SK-N-SH (cell line): ENCODE measurements at regions not wholly inside any gene's neighbourhood (a gene's known extent, or its start where the extent isn't known, plus 50 kb on each side); places are given as distances from the start of the nearest gene placed in this dataset.

ENCODE experiments used
- CTCF ChIA-PET: fragments of 300-600, 350-600 bp; formaldehyde crosslinking; extraction: SDS; loops from one replicate; lab custom pipeline; 2021; lab: Yijun Ruan, JAX
- POLR2A ChIA-PET: fragments of 350-600 bp; sonication (Branson Sonifier 250); formaldehyde crosslinking; extraction: SDS; loops from one replicate; lab custom pipeline; 2020; ENCODE audit warnings: antibody characterized with exemption, inconsistent platforms; lab: Yijun Ruan, JAX
- DNase-seq: peaks from one replicate; pipeline ENCODE4 v3.0.0; 2012
- H2AFZ ChIP-seq: fragments of 200-600 bp; sonication (generic); 2 replicates; pipeline ENCODE4 v1.8.1; 2016; ENCODE audit warnings: antibody characterized with exemption, mild to moderate bottlenecking, low read depth
- H3F3A ChIP-seq: fragments of 200-600 bp; sonication (generic); replicated peaks from 2 replicates; pipeline ENCODE3; 2016; ENCODE audit warnings: antibody characterized with exemption, mild to moderate bottlenecking; ENCODE audit not compliant: insufficient read depth
- H3K27ac ChIP-seq, 2 experiments: fragments of 200-500 bp in 1 of 2; fragments of 200-600 bp in 1 of 2; sonication (Bioruptor generic) in 1 of 2; sonication (generic), shearing (Covaris generic) in 1 of 2; 2 replicates each; pipeline versions ENCODE4 v1.5.1 to v1.6.1; 2014 to 2016; ENCODE audit warnings: low read depth in 2 of 2, inconsistent platforms in 1 of 2, low read length in 1 of 2, mild to moderate bottlenecking in 1 of 2, mixed read lengths in 1 of 2
- H3K27me3 ChIP-seq: fragments of 200-600 bp; sonication (generic), shearing (Covaris generic); 2 replicates; pipeline ENCODE4 v1.6.1; 2016; ENCODE audit warnings: mixed run types; ENCODE audit not compliant: insufficient read depth
- H3K36me3 ChIP-seq, 2 experiments: fragments of 200-500 bp in 1 of 2; fragments of 200-600 bp in 1 of 2; sonication (Bioruptor generic) in 1 of 2; sonication (generic) in 1 of 2; replicated peaks in 1 of 2; 2 replicates each; pipeline versions ENCODE3 to v1.5.1; 2014 to 2016; ENCODE audit warnings: low read length in 1 of 2, mild to moderate bottlenecking in 1 of 2; ENCODE audit not compliant: insufficient read depth in 2 of 2, control insufficient read depth in 1 of 2
- H3K4me1 ChIP-seq, 2 experiments: fragments of 200-500 bp in 1 of 2; fragments of 200-600 bp in 1 of 2; sonication (Bioruptor generic) in 1 of 2; sonication (generic), shearing (Covaris generic) in 1 of 2; 2 replicates each; pipeline versions ENCODE4 v1.5.1 to v1.6.1; 2014 to 2016; ENCODE audit warnings: low read depth in 1 of 2, low read length in 1 of 2, mixed run types in 1 of 2; ENCODE audit not compliant: insufficient read depth in 2 of 2, control insufficient read depth in 1 of 2
- H3K4me2 ChIP-seq: fragments of 200-600 bp; sonication (generic), shearing (Covaris generic); 2 replicates; pipeline ENCODE4 v1.6.1; 2017; ENCODE audit warnings: mixed run types
- H3K4me3 ChIP-seq, 2 experiments: fragments of 200-500 bp in 1 of 2; fragments of 200-600 bp in 1 of 2; sonication (Bioruptor generic) in 1 of 2; sonication (generic), shearing (Covaris generic) in 1 of 2; 2 replicates each; pipeline versions ENCODE4 v1.5.1 to v1.8.1; 2014 to 2016; ENCODE audit warnings: low read depth in 2 of 2, inconsistent platforms in 1 of 2, low read length in 1 of 2, mild to moderate bottlenecking in 1 of 2, mixed read lengths in 1 of 2, moderate library complexity in 1 of 2
- H3K79me2 ChIP-seq: fragments of 200-600 bp; sonication (generic); 2 replicates; pipeline ENCODE4 v1.8.1; 2017; ENCODE audit warnings: mild to moderate bottlenecking; ENCODE audit not compliant: insufficient read depth
- H3K9ac ChIP-seq: fragments of 200-600 bp; sonication (generic); 2 replicates; pipeline ENCODE4 v1.6.1; 2017; ENCODE audit warnings: mixed run types
- H3K9me2 ChIP-seq: fragments of 200-600 bp; sonication (generic); 2 replicates; pipeline ENCODE4 v1.6.1; 2017; ENCODE audit warnings: mixed run types
- H3K9me3 ChIP-seq: fragments of 200-600 bp; sonication (generic); 2 replicates; pipeline ENCODE4 v1.6.1; 2017; ENCODE audit warnings: mixed run types, mild to moderate bottlenecking, moderate library complexity
- H4K20me1 ChIP-seq: fragments of 200-600 bp; sonication (generic); 2 replicates; pipeline ENCODE4 v1.6.1; 2017; ENCODE audit warnings: mild to moderate bottlenecking, mixed run types; ENCODE audit not compliant: insufficient read depth
- EZH2phosphoT487 ChIP-seq: fragments of 200-600 bp; sonication (generic); IDR thresholded peaks from 2 replicates; pipeline ENCODE4 v1.6.1; 2017; ENCODE audit warnings: low read depth, mixed run types, mild to moderate bottlenecking, antibody characterized with exemption, moderate library complexity, borderline replicate concordance
- FOSL2 ChIP-seq: IDR thresholded peaks from 2 replicates; pipeline ENCODE4 v1.4.0; 2012; ENCODE audit warnings: low read depth, mild to moderate bottlenecking, moderate library complexity, borderline replicate concordance
- FOXJ3 ChIP-seq: sonication (generic); formaldehyde crosslinking; IDR thresholded peaks from 2 replicates; pipeline ENCODE4 v1.5.1; 2020; ENCODE audit warnings: mild to moderate bottlenecking, missing genetic modification reagents
- FOXM1 ChIP-seq: IDR thresholded peaks from 2 replicates; pipeline ENCODE4 v1.4.0; 2012; ENCODE audit warnings: low read depth, mild to moderate bottlenecking
- GABPA ChIP-seq: IDR thresholded peaks from 2 replicates; pipeline ENCODE4 v1.4.0; 2012; ENCODE audit warnings: low read depth, mild to moderate bottlenecking
- GATA2 ChIP-seq: sonication (generic); formaldehyde crosslinking; IDR thresholded peaks from 2 replicates; pipeline ENCODE4 v1.5.0; 2020; ENCODE audit warnings: mild to moderate bottlenecking, missing genetic modification reagents
- POLR2AphosphoS5 ChIP-seq: IDR thresholded peaks from 2 replicates; pipeline ENCODE4 v1.6.1; 2012; ENCODE audit warnings: low read depth, low read length
- RCOR1 ChIP-seq: fragments of 150-350 bp; IDR thresholded peaks from 2 replicates; pipeline ENCODE4 v1.6.1; 2017; ENCODE audit warnings: antibody characterized with exemption, low read length
- RFX5 ChIP-seq: IDR thresholded peaks from 2 replicates; pipeline ENCODE4 v1.6.1; 2012; ENCODE audit warnings: mild to moderate bottlenecking, improper control_type of control experiment, low read length
- TCF12 ChIP-seq: IDR thresholded peaks from 2 replicates; pipeline ENCODE4 v1.4.0; 2012
- WGBS: methylation state at CpG from one replicate; pipeline ENCODE4 v1.1.6; 2017; ENCODE audit warnings: low lambda C conversion rate; 5-methylcytosine and 5-hydroxymethylcytosine counted together
- TF ChIP-seq, protein P1 (sequence below): IDR thresholded peaks from 2 replicates; pipeline ENCODE4 v1.4.0; 2012; ENCODE audit warnings: low read depth
- TF ChIP-seq, protein P2 (sequence below): IDR thresholded peaks from 2 replicates; pipeline ENCODE4; 2012
- TF ChIP-seq, protein P3 (sequence below): fragments of 150-350 bp; IDR thresholded peaks from 2 replicates; pipeline ENCODE4 v1.6.1; 2016; ENCODE audit warnings: mild to moderate bottlenecking, low read depth, low read length
- TF ChIP-seq, protein P4 (sequence below): IDR thresholded peaks from 2 replicates; pipeline ENCODE4 v1.6.1; 2012; ENCODE audit warnings: mild to moderate bottlenecking, low read depth, low read length, moderate library complexity
- TF ChIP-seq, protein P5 (sequence below): IDR thresholded peaks from 2 replicates; pipeline ENCODE4 v1.4.0; 2012; ENCODE audit warnings: low read depth, borderline replicate concordance

DNA sequence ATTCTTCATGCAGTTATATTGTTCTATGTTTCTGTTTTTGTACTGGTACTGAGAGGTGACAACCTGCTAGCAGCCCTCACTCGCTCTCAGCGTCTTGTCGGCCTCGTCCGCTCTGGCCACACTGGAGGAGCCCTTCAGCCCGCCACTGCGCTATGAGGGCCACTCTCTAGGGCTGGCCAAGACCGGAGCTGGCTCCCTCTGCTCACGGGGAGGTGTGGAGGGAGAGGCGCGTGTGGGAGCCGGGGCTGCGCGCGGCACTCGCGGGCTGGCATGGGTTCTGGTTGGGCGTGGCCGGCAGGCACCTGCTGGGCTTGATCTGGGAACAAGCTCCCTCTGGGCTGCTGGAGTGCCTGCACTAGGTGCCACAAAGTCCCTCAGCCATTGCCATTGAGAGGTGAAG, 1323.8 kb upstream of the EYS start:
- no peaks in the 10 kb centered on the region for H3K36me3 ChIP-seq
- no peak overlapping the region for H3K9ac ChIP-seq
- H3K9me2 ChIP-seq: no peaks in the 10 kb centered on the region
- POLR2A ChIA-PET: no interaction called here
- TF ChIP-seq, protein P1, sequence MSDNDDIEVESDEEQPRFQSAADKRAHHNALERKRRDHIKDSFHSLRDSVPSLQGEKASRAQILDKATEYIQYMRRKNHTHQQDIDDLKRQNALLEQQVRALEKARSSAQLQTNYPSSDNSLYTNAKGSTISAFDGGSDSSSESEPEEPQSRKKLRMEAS: no peak
- TF ChIP-seq RCOR1 (no peak), GABPA (no peak), FOXM1 (no peak)
- TF ChIP-seq, protein P2, sequence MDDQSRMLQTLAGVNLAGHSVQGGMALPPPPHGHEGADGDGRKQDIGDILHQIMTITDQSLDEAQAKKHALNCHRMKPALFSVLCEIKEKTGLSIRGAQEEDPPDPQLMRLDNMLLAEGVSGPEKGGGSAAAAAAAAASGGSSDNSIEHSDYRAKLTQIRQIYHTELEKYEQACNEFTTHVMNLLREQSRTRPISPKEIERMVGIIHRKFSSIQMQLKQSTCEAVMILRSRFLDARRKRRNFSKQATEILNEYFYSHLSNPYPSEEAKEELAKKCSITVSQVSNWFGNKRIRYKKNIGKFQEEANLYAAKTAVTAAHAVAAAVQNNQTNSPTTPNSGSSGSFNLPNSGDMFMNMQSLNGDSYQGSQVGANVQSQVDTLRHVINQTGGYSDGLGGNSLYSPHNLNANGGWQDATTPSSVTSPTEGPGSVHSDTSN: no peak
- TF ChIP-seq, all 33 proteins: peak for 0
- WGBS: 71% methylated on average over 10 of the region's 19 CpGs
- H2AFZ ChIP-seq: no peak overlapping the region
- H3K4me1 ChIP-seq: no peaks in the 10 kb centered on the region; a peak in 1 of 4 replicates
- CTCF ChIA-PET: no interaction called here
- no peaks in the 10 kb centered on the region for H3F3A ChIP-seq
- no peaks in the 10 kb centered on the region for H4K20me1 ChIP-seq
- no peak overlapping the region for H3K4me3 ChIP-seq
- no peaks in the 10 kb centered on the region for H3K27me3 ChIP-seq
- H3K4me2 ChIP-seq: no peak overlapping the region
- no peak for DNase-seq
- no peak overlapping the region for H3K27ac ChIP-seq
- H3K9me3 ChIP-seq: no peaks in the 10 kb centered on the region
- H3K79me2 ChIP-seq: no peaks in the 10 kb centered on the region

DNA sequence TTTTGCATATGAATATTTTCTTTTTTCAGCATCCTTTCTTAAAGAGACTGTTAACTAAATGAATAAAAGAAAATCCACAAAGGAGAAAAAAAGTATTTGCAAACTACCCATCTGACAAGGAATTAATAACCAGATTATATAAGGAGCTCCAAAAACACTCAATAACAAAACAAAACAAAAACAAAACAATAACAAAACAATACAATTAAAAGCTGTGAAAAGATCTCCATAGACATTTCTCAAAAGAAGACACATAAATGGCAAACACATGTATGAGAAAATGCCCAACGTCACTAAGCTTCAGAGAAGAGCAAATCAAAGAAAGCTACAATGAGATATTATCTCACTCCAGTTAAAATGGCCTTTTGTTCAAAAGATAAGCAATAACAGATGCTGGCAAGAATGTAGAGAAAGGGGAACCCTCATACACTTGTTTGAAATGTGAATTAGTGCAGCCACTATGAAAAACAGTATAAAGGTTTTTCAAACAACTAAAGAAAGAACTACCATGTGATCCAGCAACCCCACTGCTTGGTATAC, 1310.0 kb upstream of the EYS start:
- Histone ChIP-seq H3K4me2 (no peak overlapping the region), H4K20me1 (no peaks in the 10 kb centered on the region), H3K4me1 (no peaks in the 10 kb centered on the region), H3K4me3 (no peak overlapping the region), H2AFZ (no peak overlapping the region), H3F3A (no peaks in the 10 kb centered on the region), H3K9ac (no peak overlapping the region), H3K9me2 (no peaks in the 10 kb centered on the region), H3K27ac (no peak overlapping the region), H3K79me2 (no peaks in the 10 kb centered on the region), H3K9me3 (no peaks in the 10 kb centered on the region), H3K27me3 (no peaks in the 10 kb centered on the region), H3K36me3 (no peaks in the 10 kb centered on the region)
- ChIA-PET POLR2A (no interaction called here), CTCF (no interaction called here)
- no peak for DNase-seq
- 14% methylated on average over 1 of the region's 1 CpG for WGBS
- no peak for TF ChIP-seq GABPA
- TF ChIP-seq, protein P3, sequence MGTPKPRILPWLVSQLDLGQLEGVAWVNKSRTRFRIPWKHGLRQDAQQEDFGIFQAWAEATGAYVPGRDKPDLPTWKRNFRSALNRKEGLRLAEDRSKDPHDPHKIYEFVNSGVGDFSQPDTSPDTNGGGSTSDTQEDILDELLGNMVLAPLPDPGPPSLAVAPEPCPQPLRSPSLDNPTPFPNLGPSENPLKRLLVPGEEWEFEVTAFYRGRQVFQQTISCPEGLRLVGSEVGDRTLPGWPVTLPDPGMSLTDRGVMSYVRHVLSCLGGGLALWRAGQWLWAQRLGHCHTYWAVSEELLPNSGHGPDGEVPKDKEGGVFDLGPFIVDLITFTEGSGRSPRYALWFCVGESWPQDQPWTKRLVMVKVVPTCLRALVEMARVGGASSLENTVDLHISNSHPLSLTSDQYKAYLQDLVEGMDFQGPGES: no peak

DNA sequence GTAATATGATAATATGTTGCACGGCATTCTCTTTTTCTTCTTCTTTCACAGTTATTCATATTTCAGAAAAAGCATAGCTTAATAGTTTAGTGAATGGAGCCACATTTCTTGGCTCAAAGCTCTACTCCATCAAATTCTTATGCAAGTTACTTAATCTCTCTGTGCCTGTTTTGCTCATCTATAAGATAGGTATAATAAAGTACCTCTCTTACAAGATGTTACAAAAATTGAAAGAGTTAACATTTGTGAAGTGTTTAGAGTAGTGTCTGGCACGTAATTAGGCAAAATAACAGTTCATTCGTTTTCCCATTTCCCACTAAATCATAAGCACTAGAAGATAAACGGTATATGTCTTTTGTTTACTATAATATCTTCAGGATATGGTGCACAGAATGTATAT, 1304.4 kb upstream of the EYS start:
- no peaks in the 10 kb centered on the region for H3K4me1 ChIP-seq
- H3K27ac ChIP-seq: no peak overlapping the region
- no peaks in the 10 kb centered on the region for H3K79me2 ChIP-seq
- 27% methylated on average over 4 of the region's 4 CpGs for WGBS
- no peak overlapping the region for H2AFZ ChIP-seq
- H3K4me3 ChIP-seq: no peak overlapping the region
- no peaks in the 10 kb centered on the region for H3K27me3 ChIP-seq
- no peaks in the 10 kb centered on the region for H3F3A ChIP-seq
- ChIA-PET POLR2A (no interaction called here), CTCF (no interaction called here)
- no peaks in the 10 kb centered on the region for H3K9me3 ChIP-seq
- no peaks in the 10 kb centered on the region for H3K36me3 ChIP-seq
- no peak overlapping the region for H3K9ac ChIP-seq
- no peaks in the 10 kb centered on the region for H4K20me1 ChIP-seq
- H3K9me2 ChIP-seq: no peaks in the 10 kb centered on the region
- no peak for DNase-seq
- H3K4me2 ChIP-seq: no peak overlapping the region
- no peak for TF ChIP-seq EZH2phosphoT487
- TF ChIP-seq FOXJ3: no peak
- TF ChIP-seq RCOR1: no peak
- TF ChIP-seq TCF12: no peak
- TF ChIP-seq, protein P4, sequence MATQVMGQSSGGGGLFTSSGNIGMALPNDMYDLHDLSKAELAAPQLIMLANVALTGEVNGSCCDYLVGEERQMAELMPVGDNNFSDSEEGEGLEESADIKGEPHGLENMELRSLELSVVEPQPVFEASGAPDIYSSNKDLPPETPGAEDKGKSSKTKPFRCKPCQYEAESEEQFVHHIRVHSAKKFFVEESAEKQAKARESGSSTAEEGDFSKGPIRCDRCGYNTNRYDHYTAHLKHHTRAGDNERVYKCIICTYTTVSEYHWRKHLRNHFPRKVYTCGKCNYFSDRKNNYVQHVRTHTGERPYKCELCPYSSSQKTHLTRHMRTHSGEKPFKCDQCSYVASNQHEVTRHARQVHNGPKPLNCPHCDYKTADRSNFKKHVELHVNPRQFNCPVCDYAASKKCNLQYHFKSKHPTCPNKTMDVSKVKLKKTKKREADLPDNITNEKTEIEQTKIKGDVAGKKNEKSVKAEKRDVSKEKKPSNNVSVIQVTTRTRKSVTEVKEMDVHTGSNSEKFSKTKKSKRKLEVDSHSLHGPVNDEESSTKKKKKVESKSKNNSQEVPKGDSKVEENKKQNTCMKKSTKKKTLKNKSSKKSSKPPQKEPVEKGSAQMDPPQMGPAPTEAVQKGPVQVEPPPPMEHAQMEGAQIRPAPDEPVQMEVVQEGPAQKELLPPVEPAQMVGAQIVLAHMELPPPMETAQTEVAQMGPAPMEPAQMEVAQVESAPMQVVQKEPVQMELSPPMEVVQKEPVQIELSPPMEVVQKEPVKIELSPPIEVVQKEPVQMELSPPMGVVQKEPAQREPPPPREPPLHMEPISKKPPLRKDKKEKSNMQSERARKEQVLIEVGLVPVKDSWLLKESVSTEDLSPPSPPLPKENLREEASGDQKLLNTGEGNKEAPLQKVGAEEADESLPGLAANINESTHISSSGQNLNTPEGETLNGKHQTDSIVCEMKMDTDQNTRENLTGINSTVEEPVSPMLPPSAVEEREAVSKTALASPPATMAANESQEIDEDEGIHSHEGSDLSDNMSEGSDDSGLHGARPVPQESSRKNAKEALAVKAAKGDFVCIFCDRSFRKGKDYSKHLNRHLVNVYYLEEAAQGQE: no peak
- TF ChIP-seq FOSL2: no peak
- TF ChIP-seq, protein P5, sequence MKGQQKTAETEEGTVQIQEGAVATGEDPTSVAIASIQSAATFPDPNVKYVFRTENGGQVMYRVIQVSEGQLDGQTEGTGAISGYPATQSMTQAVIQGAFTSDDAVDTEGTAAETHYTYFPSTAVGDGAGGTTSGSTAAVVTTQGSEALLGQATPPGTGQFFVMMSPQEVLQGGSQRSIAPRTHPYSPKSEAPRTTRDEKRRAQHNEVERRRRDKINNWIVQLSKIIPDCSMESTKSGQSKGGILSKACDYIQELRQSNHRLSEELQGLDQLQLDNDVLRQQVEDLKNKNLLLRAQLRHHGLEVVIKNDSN: no peak
- no peak for TF ChIP-seq RFX5
- TF ChIP-seq POLR2AphosphoS5: no peak
- no peak for TF ChIP-seq GABPA
- TF ChIP-seq GATA2: no peak
- TF ChIP-seq, protein P1: no peak
